ENCODE measurements at regions not wholly inside any gene's neighbourhood (a gene's known extent, or its start where the extent isn't known, plus 50 kb on each side); places are given as distances from the start of the nearest gene placed in this dataset.

GRCh38 chr5:135218486-135218755, 180.6 kb downstream of the MACROH2A1 start:
- DNase-seq: no peak

- DNase-seq: no peak
These were observed 181.2 kb downstream of the MACROH2A1 start for GRCh38 chr5:135217669-135218485.

GRCh38 chr5:135216471-135217343, 182.3 kb downstream of the MACROH2A1 start:
- DNase-seq: no peak

- no peak for DNase-seq
These were observed 181.8 kb upstream of the PITX1 start for GRCh38 chr5:135215617-135216470.

GRCh38 chr5:135214897-135215616, 181.0 kb upstream of the PITX1 start:
- DNase-seq: no peak

- DNase-seq: no peak
These were observed 179.6 kb upstream of the PITX1 start for GRCh38 chr5:135213466-135214239.

- DNase-seq: no peak
These were observed 179.0 kb upstream of the PITX1 start for GRCh38 chr5:135213027-135213386.

GRCh38 chr5:135212361-135213026, 178.5 kb upstream of the PITX1 start:
- no peak for DNase-seq

GRCh38 chr5:135211791-135212190, 177.8 kb upstream of the PITX1 start:
- DNase-seq: no peak

- no peak for DNase-seq
These were observed 177.2 kb upstream of the PITX1 start for GRCh38 chr5:135211083-135211790.

GRCh38 chr5:135210286-135211055, 176.4 kb upstream of the PITX1 start:
- DNase-seq: no peak

GRCh38 chr5:135208903-135209721, 175.1 kb upstream of the PITX1 start:
- no peak for DNase-seq

- DNase-seq: no peak
These were observed 174.5 kb upstream of the PITX1 start for GRCh38 chr5:135208555-135208902.

- no peak for DNase-seq
These were observed 173.8 kb upstream of the PITX1 start for GRCh38 chr5:135207866-135208265.

GRCh38 chr5:135206862-135207261, 172.8 kb upstream of the PITX1 start:
- DNase-seq: no peak

- no peak for DNase-seq
These were observed 171.8 kb upstream of the PITX1 start for GRCh38 chr5:135205632-135206349.

- DNase-seq: no peak
These were observed 170.1 kb upstream of the PITX1 start for GRCh38 chr5:135204151-135204600.

GRCh38 chr5:135203593-135204036, 169.6 kb upstream of the PITX1 start:
- no peak for DNase-seq
